ENCODE measurements at regions not wholly inside any gene's neighbourhood (a gene's known extent, or its start where the extent isn't known, plus 50 kb on each side); places are given as distances from the start of the nearest gene placed in this dataset.

DNA sequence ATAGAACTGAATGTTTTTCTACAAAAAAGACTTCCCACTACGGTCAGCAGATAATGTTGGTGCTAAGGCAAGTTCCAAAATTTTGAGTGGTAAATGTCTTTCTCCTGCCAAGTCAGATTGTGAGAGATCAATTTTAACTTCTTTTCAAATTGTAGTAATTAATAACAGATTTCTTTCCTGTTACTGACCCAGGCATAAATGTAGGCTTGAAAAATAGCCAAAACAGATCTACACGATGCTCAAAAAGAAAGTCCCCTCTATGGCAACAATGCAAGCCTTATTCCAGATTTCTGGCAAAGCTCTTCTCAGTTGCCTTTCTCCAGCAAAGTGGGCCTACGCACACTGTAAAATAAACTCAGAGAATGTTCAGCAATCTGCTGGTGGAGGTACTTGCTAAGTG lies 641.0 kb upstream of the NRP1 start:
- H3K36me3 ChIP-seq (ENCODE audit: insufficient read depth, low read length): no peaks in the 10 kb centered on the region
- no peaks in the 10 kb centered on the region for H4K20me1 ChIP-seq (ENCODE audit: insufficient read depth, low read length)
- H3K4me1 ChIP-seq (ENCODE audit: insufficient read depth, low read length, severe bottlenecking): no peaks in the 10 kb centered on the region
- H3K79me2 ChIP-seq (ENCODE audit: insufficient read depth, low read length): no peaks in the 10 kb centered on the region
- no peak overlapping the region for H2AFZ ChIP-seq (ENCODE audit: low read length)
- TF ChIP-seq, protein P1, sequence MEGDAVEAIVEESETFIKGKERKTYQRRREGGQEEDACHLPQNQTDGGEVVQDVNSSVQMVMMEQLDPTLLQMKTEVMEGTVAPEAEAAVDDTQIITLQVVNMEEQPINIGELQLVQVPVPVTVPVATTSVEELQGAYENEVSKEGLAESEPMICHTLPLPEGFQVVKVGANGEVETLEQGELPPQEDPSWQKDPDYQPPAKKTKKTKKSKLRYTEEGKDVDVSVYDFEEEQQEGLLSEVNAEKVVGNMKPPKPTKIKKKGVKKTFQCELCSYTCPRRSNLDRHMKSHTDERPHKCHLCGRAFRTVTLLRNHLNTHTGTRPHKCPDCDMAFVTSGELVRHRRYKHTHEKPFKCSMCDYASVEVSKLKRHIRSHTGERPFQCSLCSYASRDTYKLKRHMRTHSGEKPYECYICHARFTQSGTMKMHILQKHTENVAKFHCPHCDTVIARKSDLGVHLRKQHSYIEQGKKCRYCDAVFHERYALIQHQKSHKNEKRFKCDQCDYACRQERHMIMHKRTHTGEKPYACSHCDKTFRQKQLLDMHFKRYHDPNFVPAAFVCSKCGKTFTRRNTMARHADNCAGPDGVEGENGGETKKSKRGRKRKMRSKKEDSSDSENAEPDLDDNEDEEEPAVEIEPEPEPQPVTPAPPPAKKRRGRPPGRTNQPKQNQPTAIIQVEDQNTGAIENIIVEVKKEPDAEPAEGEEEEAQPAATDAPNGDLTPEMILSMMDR (IDR thresholded peaks at IDR 0.05; ENCODE audit: low read length): no peak
- no peak for TF ChIP-seq EZH2 (IDR thresholded peaks at IDR 0.05; ENCODE audit: borderline replicate concordance, low read length)
- no peaks in the 10 kb centered on the region for H3K27me3 ChIP-seq (ENCODE audit: insufficient read depth, low read length)
- no peaks in the 10 kb centered on the region for H3K9me2 ChIP-seq (ENCODE audit: low read depth, low read length)
- H3F3A ChIP-seq (ENCODE audit: insufficient read depth, low read length): no peaks in the 10 kb centered on the region
- H3K4me2 ChIP-seq (ENCODE audit: low read length): no peak overlapping the region
- H3K4me3 ChIP-seq (ENCODE audit: low read depth, low read length, poor library complexity, severe bottlenecking): no peak overlapping the region
- H3K9ac ChIP-seq (ENCODE audit: low read length): no peak overlapping the region
- no peak overlapping the region for H3K27ac ChIP-seq (ENCODE audit: low read depth, low read length, poor library complexity, severe bottlenecking)
- no peaks in the 10 kb centered on the region for H3K9me3 ChIP-seq (ENCODE audit: low read length)

DNA sequence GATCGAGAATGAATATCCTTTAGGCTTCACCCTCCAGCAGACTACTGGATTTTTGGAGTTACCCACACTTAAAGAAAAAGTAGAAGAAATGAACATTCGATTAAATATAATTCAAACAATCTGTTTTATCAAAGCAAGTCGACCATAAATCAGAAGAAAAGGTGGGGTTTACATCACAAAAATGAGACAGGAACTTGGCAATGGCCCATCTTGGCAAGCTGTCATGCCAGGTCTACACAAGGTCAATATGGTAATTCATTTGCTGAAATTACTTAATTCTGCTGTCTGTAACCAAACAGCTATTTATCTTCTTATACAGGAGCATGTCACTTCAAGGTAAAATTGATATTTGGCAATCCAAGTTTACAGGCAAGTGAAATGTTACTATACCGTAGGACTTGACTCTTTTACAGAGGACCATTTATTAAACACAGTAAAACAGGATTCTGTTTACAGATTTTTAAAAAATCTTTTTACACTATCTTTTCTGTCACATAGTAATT lies 640.6 kb upstream of the NRP1 start:
- no peak overlapping the region for H3K27ac ChIP-seq (ENCODE audit: low read depth, low read length, poor library complexity, severe bottlenecking)
- no peaks in the 10 kb centered on the region for H4K20me1 ChIP-seq (ENCODE audit: insufficient read depth, low read length)
- no peak overlapping the region for H2AFZ ChIP-seq (ENCODE audit: low read length)
- H3F3A ChIP-seq (ENCODE audit: insufficient read depth, low read length): no peaks in the 10 kb centered on the region
- TF ChIP-seq, protein P1 (IDR thresholded peaks at IDR 0.05; ENCODE audit: low read length): no peak
- TF ChIP-seq EZH2 (IDR thresholded peaks at IDR 0.05; ENCODE audit: borderline replicate concordance, low read length): no peak
- no peak overlapping the region for H3K4me2 ChIP-seq (ENCODE audit: low read length)
- no peaks in the 10 kb centered on the region for H3K9me3 ChIP-seq (ENCODE audit: low read length)
- no peak overlapping the region for H3K9ac ChIP-seq (ENCODE audit: low read length)
- H3K27me3 ChIP-seq (ENCODE audit: insufficient read depth, low read length): no peaks in the 10 kb centered on the region
- H3K4me3 ChIP-seq (ENCODE audit: low read depth, low read length, poor library complexity, severe bottlenecking): no peak overlapping the region
- H3K36me3 ChIP-seq (ENCODE audit: insufficient read depth, low read length): no peaks in the 10 kb centered on the region
- H3K9me2 ChIP-seq (ENCODE audit: low read depth, low read length): no peaks in the 10 kb centered on the region
- H3K79me2 ChIP-seq (ENCODE audit: insufficient read depth, low read length): no peaks in the 10 kb centered on the region
- no peaks in the 10 kb centered on the region for H3K4me1 ChIP-seq (ENCODE audit: insufficient read depth, low read length, severe bottlenecking)

DNA sequence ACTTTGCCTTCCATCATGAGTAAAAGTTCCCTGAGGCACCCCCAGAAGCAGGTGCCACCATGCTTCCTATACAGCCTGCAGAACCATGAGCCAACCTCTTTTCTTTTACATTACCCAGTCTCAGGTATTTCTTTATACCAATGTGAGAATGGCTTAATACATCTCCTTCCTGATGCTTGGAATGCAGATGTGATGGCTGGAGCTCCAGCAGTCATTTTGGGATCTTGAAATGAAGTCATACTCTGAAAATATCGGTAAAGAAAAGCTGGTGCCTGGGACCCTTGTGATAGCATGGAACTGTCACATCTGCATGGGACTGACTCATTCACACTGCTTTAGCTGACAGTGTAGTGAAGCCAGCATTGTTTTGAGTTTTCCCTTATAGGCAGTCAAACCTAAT lies 634.5 kb upstream of the NRP1 start:
- H3K9me2 ChIP-seq (ENCODE audit: low read depth, low read length): no peaks in the 10 kb centered on the region
- TF ChIP-seq, protein P1 (IDR thresholded peaks at IDR 0.05; ENCODE audit: low read length): no peak
- TF ChIP-seq EZH2 (IDR thresholded peaks at IDR 0.05; ENCODE audit: borderline replicate concordance, low read length): no peak

More for the DNA sequence above, 634.5 kb upstream of the NRP1 start:
- Histone ChIP-seq H3K27me3 (ENCODE audit: insufficient read depth, low read length) (no peaks in the 10 kb centered on the region), H3K4me1 (ENCODE audit: insufficient read depth, low read length, severe bottlenecking) (no peaks in the 10 kb centered on the region), H4K20me1 (ENCODE audit: insufficient read depth, low read length) (no peaks in the 10 kb centered on the region), H3K79me2 (ENCODE audit: insufficient read depth, low read length) (no peaks in the 10 kb centered on the region), H3K9me3 (ENCODE audit: low read length) (no peaks in the 10 kb centered on the region), H3K36me3 (ENCODE audit: insufficient read depth, low read length) (no peaks in the 10 kb centered on the region), H2AFZ (ENCODE audit: low read length) (no peak overlapping the region), H3K27ac (ENCODE audit: low read depth, low read length, poor library complexity, severe bottlenecking) (no peak overlapping the region), H3F3A (ENCODE audit: insufficient read depth, low read length) (no peaks in the 10 kb centered on the region), H3K4me3 (ENCODE audit: low read depth, low read length, poor library complexity, severe bottlenecking) (no peak overlapping the region), H3K9ac (ENCODE audit: low read length) (no peak overlapping the region), H3K4me2 (ENCODE audit: low read length) (no peak overlapping the region)

All from OCI-LY1 (cell line).